Ishikawa (cell line): ENCODE measurements at regions not wholly inside any gene's neighbourhood (a gene's known extent, or its start where the extent isn't known, plus 50 kb on each side); places are given as distances from the start of the nearest gene placed in this dataset.

Source experiments
- CEBPB ChIP-seq: IDR thresholded peaks from 2 replicates; pipeline ENCODE4 v1.6.1; 2012
- FOXM1 ChIP-seq: IDR thresholded peaks from 2 replicates; pipeline ENCODE4 v1.6.1; 2012; ENCODE audit warnings: low read depth, borderline replicate concordance
- MAX ChIP-seq: IDR thresholded peaks from 2 replicates; pipeline ENCODE4 v1.6.1; 2012
- NFIC ChIP-seq: IDR thresholded peaks from 2 replicates; pipeline ENCODE4 v1.6.1; 2012
- RAD21 ChIP-seq: IDR thresholded peaks from 2 replicates; pipeline ENCODE4 v1.6.1; 2012; ENCODE audit warnings: low read depth
- TCF12 ChIP-seq: IDR thresholded peaks from 2 replicates; pipeline ENCODE4 v1.6.1; 2012; ENCODE audit warnings: low read depth
- TEAD4 ChIP-seq: IDR thresholded peaks from 2 replicates; pipeline ENCODE4 v1.6.1; 2012
- YY1 ChIP-seq: IDR thresholded peaks from 2 replicates; pipeline ENCODE4 v1.6.1; 2012; ENCODE audit warnings: low read depth
- ZBTB7A ChIP-seq: IDR thresholded peaks from 2 replicates; pipeline ENCODE4 v1.6.1; 2012; ENCODE audit warnings: low read depth
- TF ChIP-seq, protein P1 (sequence below): IDR thresholded peaks from 2 replicates; pipeline ENCODE4 v1.6.1; 2012; ENCODE audit warnings: low read depth, mild to moderate bottlenecking

DNA sequence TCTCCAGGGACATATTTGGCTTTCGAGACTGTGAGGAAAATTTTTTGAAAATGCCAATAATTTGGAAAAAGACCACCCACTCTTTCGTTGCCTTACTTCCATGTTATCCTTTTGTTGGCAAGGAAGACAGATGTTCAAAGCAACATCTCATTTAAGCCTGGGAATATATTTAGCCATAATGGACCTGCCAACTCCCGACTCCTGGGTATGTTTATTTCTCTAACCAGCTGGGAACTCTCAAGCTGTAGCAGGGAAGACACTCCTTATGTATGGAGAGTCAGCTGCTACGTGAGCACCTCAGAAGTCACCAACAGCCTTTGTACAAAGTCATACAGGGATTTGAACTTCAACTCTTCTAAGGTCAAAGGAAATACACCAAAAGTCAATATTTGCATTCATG, 96.5 kb upstream of the DAAM1 start:
- TF ChIP-seq NFIC = no peak
- no peak for TF ChIP-seq FOXM1
- TF ChIP-seq RAD21 = no peak
- no peak for TF ChIP-seq YY1
- no peak for TF ChIP-seq TEAD4
- no peak for TF ChIP-seq MAX
- TF ChIP-seq, protein P1, sequence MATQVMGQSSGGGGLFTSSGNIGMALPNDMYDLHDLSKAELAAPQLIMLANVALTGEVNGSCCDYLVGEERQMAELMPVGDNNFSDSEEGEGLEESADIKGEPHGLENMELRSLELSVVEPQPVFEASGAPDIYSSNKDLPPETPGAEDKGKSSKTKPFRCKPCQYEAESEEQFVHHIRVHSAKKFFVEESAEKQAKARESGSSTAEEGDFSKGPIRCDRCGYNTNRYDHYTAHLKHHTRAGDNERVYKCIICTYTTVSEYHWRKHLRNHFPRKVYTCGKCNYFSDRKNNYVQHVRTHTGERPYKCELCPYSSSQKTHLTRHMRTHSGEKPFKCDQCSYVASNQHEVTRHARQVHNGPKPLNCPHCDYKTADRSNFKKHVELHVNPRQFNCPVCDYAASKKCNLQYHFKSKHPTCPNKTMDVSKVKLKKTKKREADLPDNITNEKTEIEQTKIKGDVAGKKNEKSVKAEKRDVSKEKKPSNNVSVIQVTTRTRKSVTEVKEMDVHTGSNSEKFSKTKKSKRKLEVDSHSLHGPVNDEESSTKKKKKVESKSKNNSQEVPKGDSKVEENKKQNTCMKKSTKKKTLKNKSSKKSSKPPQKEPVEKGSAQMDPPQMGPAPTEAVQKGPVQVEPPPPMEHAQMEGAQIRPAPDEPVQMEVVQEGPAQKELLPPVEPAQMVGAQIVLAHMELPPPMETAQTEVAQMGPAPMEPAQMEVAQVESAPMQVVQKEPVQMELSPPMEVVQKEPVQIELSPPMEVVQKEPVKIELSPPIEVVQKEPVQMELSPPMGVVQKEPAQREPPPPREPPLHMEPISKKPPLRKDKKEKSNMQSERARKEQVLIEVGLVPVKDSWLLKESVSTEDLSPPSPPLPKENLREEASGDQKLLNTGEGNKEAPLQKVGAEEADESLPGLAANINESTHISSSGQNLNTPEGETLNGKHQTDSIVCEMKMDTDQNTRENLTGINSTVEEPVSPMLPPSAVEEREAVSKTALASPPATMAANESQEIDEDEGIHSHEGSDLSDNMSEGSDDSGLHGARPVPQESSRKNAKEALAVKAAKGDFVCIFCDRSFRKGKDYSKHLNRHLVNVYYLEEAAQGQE = no peak
- TF ChIP-seq TCF12 = no peak
- no peak for TF ChIP-seq ZBTB7A
- no peak for TF ChIP-seq CEBPB
